HEK293T (cell line): ENCODE measurements at regions not wholly inside any gene's neighbourhood (a gene's known extent, or its start where the extent isn't known, plus 50 kb on each side); places are given as distances from the start of the nearest gene placed in this dataset.
"Not testable (repeated sequence)": the region's sequence is repeated elsewhere in the genome, so short reads cannot be mapped to it uniquely, and the experiment has no call there.

Source experiments
- ARNT ChIP-seq: fragments of 450-650 bp; IDR thresholded peaks from 2 replicates; pipeline ENCODE4 v1.6.1; 2017; ENCODE audit warnings: mild to moderate bottlenecking
- BHLHE40 ChIP-seq: fragments of 450-650 bp; IDR thresholded peaks from 2 replicates; pipeline ENCODE4 v1.6.1; 2016; ENCODE audit warnings: mild to moderate bottlenecking, moderate library complexity, borderline replicate concordance
- ELF4 ChIP-seq: fragments of 450-650 bp; IDR thresholded peaks from 2 replicates; pipeline ENCODE4 v1.6.1; 2017; ENCODE audit warnings: antibody characterized with exemption
- FOXK2 ChIP-seq: fragments of 450-650 bp; IDR thresholded peaks from 2 replicates; pipeline ENCODE4 v1.6.1; 2016; ENCODE audit warnings: mild to moderate bottlenecking
- FOXM1 ChIP-seq: fragments of 450-650 bp; IDR thresholded peaks from 2 replicates; pipeline ENCODE4 v1.6.1; 2017; ENCODE audit warnings: mild to moderate bottlenecking, borderline replicate concordance
- L3MBTL2 ChIP-seq: fragments of 450-650 bp; conservative IDR thresholded peaks from 2 replicates; pipeline ENCODE4 v1.6.1; 2016; ENCODE audit warnings: mild to moderate bottlenecking
- LEF1 ChIP-seq: fragments of 450-650 bp; IDR thresholded peaks from 2 replicates; pipeline ENCODE4 v1.6.1; 2017; ENCODE audit warnings: mild to moderate bottlenecking, borderline replicate concordance
- SUZ12 ChIP-seq: fragments of 450-650 bp; IDR thresholded peaks from 2 replicates; pipeline ENCODE4 v1.6.1; 2016; ENCODE audit warnings: mild to moderate bottlenecking
- TARDBP ChIP-seq: fragments of 450-650 bp; IDR thresholded peaks from 2 replicates; pipeline ENCODE4 v1.6.1; 2016

DNA sequence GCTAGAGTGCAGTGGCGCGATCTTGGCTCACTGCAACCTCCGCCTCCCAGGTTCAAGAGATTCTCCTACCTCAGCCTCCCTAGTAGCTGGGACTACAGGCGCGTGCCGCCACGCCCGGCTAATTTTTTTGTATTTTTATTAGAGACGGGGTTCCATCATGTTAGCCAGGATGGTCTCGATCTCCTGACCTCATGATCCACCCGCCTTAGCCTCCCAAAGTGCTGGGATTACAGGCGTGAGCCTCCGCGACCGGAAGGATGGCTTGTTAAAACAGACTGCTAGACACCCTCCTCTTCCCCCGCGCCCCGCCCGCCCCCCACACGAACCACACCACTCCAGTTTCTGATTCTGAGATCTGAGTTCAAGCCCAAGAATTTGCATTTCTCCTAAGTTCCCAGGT, 71.2 kb upstream of the ZNF184 start:
- not testable (repeated sequence) for TF ChIP-seq FOXM1, BHLHE40, FOXK2, SUZ12, ARNT, L3MBTL2, TARDBP, LEF1, ELF4
